ENCODE measurements at regions not wholly inside any gene's neighbourhood (a gene's known extent, or its start where the extent isn't known, plus 50 kb on each side); places are given as distances from the start of the nearest gene placed in this dataset.

DNA sequence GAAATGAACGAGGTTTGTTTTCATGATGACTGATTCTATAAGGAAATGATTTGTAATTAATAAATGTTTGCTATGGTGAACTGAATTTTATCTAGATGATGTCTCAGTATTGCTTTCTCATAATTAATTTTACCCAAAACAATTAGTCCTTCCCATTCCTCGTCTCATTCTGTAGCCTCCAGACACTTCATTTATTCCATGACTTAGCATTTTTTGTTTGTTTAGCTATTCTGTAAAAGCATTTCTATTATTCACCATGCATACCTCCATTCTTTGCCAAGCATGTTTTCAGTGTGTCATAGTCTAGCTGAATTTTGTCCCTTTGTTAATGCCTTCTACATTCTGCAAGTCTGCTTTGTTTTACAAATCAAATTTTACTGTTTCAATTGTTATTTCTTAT, 137.4 kb upstream of the RPL10L start:
- intact Hi-C loops (cut with micrococcal nuclease): no loop called here
- no peak overlapping the region for H3K4me3 Mint-ChIP-seq
- peaks cover 8% of the 10 kb centered on the region for H3K9me3 Mint-ChIP-seq
- no peak for DNase-seq
- H3K4me1 Mint-ChIP-seq (ENCODE audit: low read depth): no peaks in the 10 kb centered on the region
- CTCF ChIA-PET: no interaction called here
- no peaks in the 10 kb centered on the region for H3K27me3 Mint-ChIP-seq (ENCODE audit: low read depth)
- no peak overlapping the region for H3K27ac Mint-ChIP-seq
- H3K36me3 Mint-ChIP-seq (ENCODE audit: low read depth): no peaks in the 10 kb centered on the region

GRCh38 chr14:46782281-46782680, 130.7 kb upstream of the RPL10L start:
- intact Hi-C loops (cut with micrococcal nuclease): no loop called here
- Mint-ChIP-seq H3K4me3 (no peak overlapping the region), H3K9me3 (peaks cover 13% of the 10 kb centered on the region), H3K27me3 (ENCODE audit: low read depth) (no peaks in the 10 kb centered on the region), H3K27ac (no peak overlapping the region), H3K4me1 (ENCODE audit: low read depth) (no peaks in the 10 kb centered on the region), H3K36me3 (ENCODE audit: low read depth) (no peaks in the 10 kb centered on the region)
- DNase-seq: no peak
- CTCF ChIA-PET: no interaction called here

DNA sequence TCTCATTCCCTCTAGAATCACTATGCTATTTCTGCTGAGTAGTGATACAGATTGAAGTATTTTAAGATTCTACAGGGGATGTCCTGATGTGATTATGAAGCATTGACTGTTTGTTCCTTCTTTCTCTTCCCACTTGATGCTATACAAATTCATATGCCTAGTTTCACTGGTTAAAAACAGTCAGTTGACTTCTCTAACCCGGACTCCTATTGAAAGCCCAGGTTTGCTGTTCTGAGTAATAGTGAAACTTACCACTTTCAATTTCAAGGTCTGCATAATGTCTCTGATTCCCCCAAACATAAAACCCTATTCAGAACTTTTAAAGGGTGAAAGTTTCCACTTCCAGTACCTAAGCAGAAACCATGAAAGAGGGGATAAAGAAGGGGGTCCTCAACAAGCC, 117.7 kb upstream of the RPL10L start:
- peaks cover 5% of the 10 kb centered on the region for H3K9me3 Mint-ChIP-seq
- no peak overlapping the region for H3K4me3 Mint-ChIP-seq
- H3K27me3 Mint-ChIP-seq (ENCODE audit: low read depth): no peaks in the 10 kb centered on the region
- intact Hi-C loops (cut with micrococcal nuclease): no loop called here
- H3K36me3 Mint-ChIP-seq (ENCODE audit: low read depth): no peaks in the 10 kb centered on the region
- H3K27ac Mint-ChIP-seq: no peak overlapping the region
- CTCF ChIA-PET: no interaction called here
- no peaks in the 10 kb centered on the region for H3K4me1 Mint-ChIP-seq (ENCODE audit: low read depth)
- no peak for DNase-seq

GRCh38 chr14:46747001-46747652, 95.5 kb upstream of the RPL10L start:
- Mint-ChIP-seq H3K9me3 (peaks cover 18% of the 10 kb centered on the region), H3K4me3 (no peak overlapping the region), H3K27ac (no peak overlapping the region), H3K27me3 (ENCODE audit: low read depth) (no peaks in the 10 kb centered on the region), H3K36me3 (ENCODE audit: low read depth) (no peaks in the 10 kb centered on the region), H3K4me1 (ENCODE audit: low read depth) (no peaks in the 10 kb centered on the region)
- intact Hi-C loops (cut with micrococcal nuclease): no loop called here
- DNase-seq: no peak
- CTCF ChIA-PET: interaction anchor here (0.6 kb wide), 1 partner anchor 189 kb away, joined by 3 read pairs; no protein-coding TSS in a partner anchor

DNA sequence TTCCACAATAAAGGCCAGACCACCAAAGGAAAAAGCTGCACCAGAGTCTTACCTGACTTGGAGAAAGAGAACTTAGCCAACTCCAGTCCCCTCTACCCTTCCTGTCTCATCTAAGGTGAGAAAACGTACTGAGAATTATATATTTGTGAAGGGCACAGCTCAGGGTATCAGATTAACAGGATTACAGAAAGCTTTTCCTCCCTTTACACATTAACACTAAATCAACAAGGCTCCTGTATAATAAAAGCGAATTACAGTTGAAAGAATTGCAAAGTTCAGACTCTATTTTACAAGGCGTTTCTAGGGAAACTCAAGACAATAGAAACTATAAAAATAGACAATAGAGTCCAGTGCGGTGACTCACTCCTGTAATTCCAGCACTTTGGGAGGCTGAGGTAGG, 82.7 kb upstream of the RPL10L start:
- H3K4me3 Mint-ChIP-seq: no peak overlapping the region
- DNase-seq: no peak
- no peaks in the 10 kb centered on the region for H3K4me1 Mint-ChIP-seq (ENCODE audit: low read depth)
- intact Hi-C loops (cut with micrococcal nuclease): no loop called here
- no peaks in the 10 kb centered on the region for H3K27me3 Mint-ChIP-seq (ENCODE audit: low read depth)
- no peak overlapping the region for H3K27ac Mint-ChIP-seq
- CTCF ChIA-PET: no interaction called here
- no peaks in the 10 kb centered on the region for H3K36me3 Mint-ChIP-seq (ENCODE audit: low read depth)
- H3K9me3 Mint-ChIP-seq: peaks cover 9% of the 10 kb centered on the region

DNA sequence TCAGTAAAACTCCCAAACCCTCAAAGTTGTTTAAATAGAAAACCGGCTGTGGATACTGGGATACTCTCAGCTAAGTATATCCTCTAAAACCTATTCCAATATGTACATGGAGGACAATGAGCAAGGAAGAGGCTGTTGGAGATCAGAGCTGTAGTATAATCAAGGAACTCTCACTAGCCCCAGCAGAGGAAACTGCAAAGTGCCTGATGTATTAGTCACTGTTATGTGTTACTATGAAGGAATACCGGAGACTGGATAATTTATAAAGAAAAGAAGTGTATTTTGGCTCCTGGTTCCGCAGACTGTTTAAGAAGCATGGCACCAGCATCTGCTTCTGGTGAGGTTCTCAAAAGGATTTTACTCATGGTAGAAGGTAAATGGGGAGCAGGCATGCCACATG, 65.6 kb upstream of the RPL10L start:
- no peaks in the 10 kb centered on the region for H3K27me3 Mint-ChIP-seq (ENCODE audit: low read depth)
- no peaks in the 10 kb centered on the region for H3K36me3 Mint-ChIP-seq (ENCODE audit: low read depth)
- peaks cover 3% of the 10 kb centered on the region for H3K9me3 Mint-ChIP-seq
- no peak for DNase-seq
- no peak overlapping the region for H3K27ac Mint-ChIP-seq
- no peak overlapping the region for H3K4me3 Mint-ChIP-seq
- H3K4me1 Mint-ChIP-seq (ENCODE audit: low read depth): no peaks in the 10 kb centered on the region
- intact Hi-C loops (cut with micrococcal nuclease): no loop called here
- CTCF ChIA-PET: no interaction called here
